Ovary (tissue), 7 donors: ENCODE measurements at regions not wholly inside any gene's neighbourhood (a gene's known extent, or its start where the extent isn't known, plus 50 kb on each side); places are given as distances from the start of the nearest gene placed in this dataset.

ENCODE experiments used
- DNase-seq, 5 donors: peaks; one replicate each; pipeline ENCODE4 v3.0.0-alpha.2; 2019 to 2020
- H3K27ac ChIP-seq, 2 donors: fragments of 200-600 bp; one replicate each; pipeline versions ENCODE4 v1.5.1 to v1.8.0; 2019 to 2022
- H3K27me3 ChIP-seq: fragments of 200-600 bp; one replicate; pipeline ENCODE4 v1.8.0; 2022
- H3K36me3 ChIP-seq: fragments of 200-600 bp; sonication (generic); one replicate; pipeline ENCODE4 v1.5.1; 2019
- H3K4me1 ChIP-seq: one replicate; pipeline ENCODE4 v1.8.1; 2013; ENCODE audit warnings: mild to moderate bottlenecking, moderate library complexity; ENCODE audit not compliant: insufficient read depth
- H3K4me3 ChIP-seq: fragments of 200-600 bp; sonication (generic); one replicate; pipeline ENCODE4 v1.5.1; 2017
- H3K9me3 ChIP-seq, 2 donors: fragments of 200-600 bp in 1 of 2; sonication (generic) in 1 of 2; one replicate each; pipeline versions ENCODE4 v1.5.1 to v1.8.1; 2013 to 2019; ENCODE audit warnings: mild to moderate bottlenecking in 1 of 2, moderate library complexity in 1 of 2
- CTCF ChIP-seq, 3 donors: fragments of 450-650 bp in 2 of 3; fragments of 200-600 bp in 1 of 3; IDR thresholded peaks; one replicate each; pipeline versions ENCODE4 v1.5.1 to v1.8.0; 2016 to 2022; ENCODE audit warnings: antibody characterized with exemption in 3 of 3, mild to moderate bottlenecking in 1 of 3
- EP300 ChIP-seq: sonication (generic); formaldehyde crosslinking; IDR thresholded peaks from one replicate; pipeline ENCODE4 v1.6.1; 2017; ENCODE audit warnings: antibody characterized with exemption
- POLR2A ChIP-seq: fragments of 450-650 bp; IDR thresholded peaks from one replicate; pipeline ENCODE4 v1.6.1; 2017; ENCODE audit warnings: antibody characterized with exemption, mild to moderate bottlenecking, moderate library complexity
- WGBS, 3 donors: extraction: QIAGEN DNeasy Blood & Tissue Kit in 1 of 3; methylation state at CpG; one replicate each; pipeline versions ENCODE4 v1.1.5 to v1.1.7; 2013 to 2017; 5-methylcytosine and 5-hydroxymethylcytosine counted together
- intact Hi-C, 4 donors: fragments of 100-400 bp; cut with DNase I; formaldehyde crosslinking; loops; one replicate each; pipeline versions ENCODE4 v1.11.0 to v1.15.1; 2022 to 2023
- donor health status: DM: no; HTN: no; CAD: no; lungs with moderate emphysema.
- donor health status: DM: no; HTN: no; CAD: no.
- donor health status: Bipolar disorder and iron deficiency.
- donor health status: DM: no; HTN: no; CAD: no.
- donor health status: DM: yes; HTN: yes; CAD: no.

- H3K4me3 ChIP-seq, result no peak overlapping the region
- H3K36me3 ChIP-seq, result no peaks in the 10 kb centered on the region
- DNase-seq, result no peak
- H3K27me3 ChIP-seq, result no peaks in the 10 kb centered on the region
- intact Hi-C loops, result no loop called here
- H3K9me3 ChIP-seq, result no peaks in the 10 kb centered on the region
- no peaks in the 10 kb centered on the region for H3K4me1 ChIP-seq
- WGBS, 3 donors, result 29 to 76% (median 65%) methylated on average over 1 of the region's 1 CpG
- H3K27ac ChIP-seq, result no peak overlapping the region
- no peak for TF ChIP-seq POLR2A
- no peak for TF ChIP-seq EP300
- TF ChIP-seq CTCF (IDR thresholded peaks at IDR 0.05), result no peak
Observed at GRCh38 chr6:137953761-137954160, 86.7 kb downstream of the TNFAIP3 start.

DNA sequence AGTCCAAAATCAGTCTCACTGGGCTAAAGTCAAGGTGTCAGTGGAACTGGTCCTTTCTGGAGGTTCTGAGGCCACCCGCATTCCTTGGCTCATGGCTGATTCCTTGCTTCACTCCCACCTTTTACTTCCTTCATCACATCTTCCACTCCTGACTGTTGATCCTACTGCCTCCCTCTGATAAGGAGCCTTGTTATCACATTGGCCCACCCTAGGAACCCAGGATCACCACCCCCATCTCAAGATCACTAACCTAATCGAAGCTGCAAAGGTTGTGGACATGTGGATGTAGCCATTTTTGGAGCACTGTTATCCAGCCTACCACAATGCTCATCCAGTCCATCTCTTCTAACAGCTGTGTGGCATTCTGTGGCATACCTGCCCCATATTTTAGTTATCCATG is 87.2 kb downstream of the TNFAIP3 start:
- no peak overlapping the region for H3K27ac ChIP-seq
- TF ChIP-seq CTCF (IDR thresholded peaks at IDR 0.05) (no peak), EP300 (no peak), POLR2A (no peak)
- no peak overlapping the region for H3K4me3 ChIP-seq
- H3K27me3 ChIP-seq, result no peaks in the 10 kb centered on the region
- 92 to 98% (median 95%) methylated on average over 2 of the region's 2 CpGs for WGBS, 3 donors
- H3K36me3 ChIP-seq, result no peaks in the 10 kb centered on the region
- no peak for DNase-seq
- intact Hi-C loops, result no loop called here
- no peaks in the 10 kb centered on the region for H3K4me1 ChIP-seq
- H3K9me3 ChIP-seq, result no peaks in the 10 kb centered on the region

DNA sequence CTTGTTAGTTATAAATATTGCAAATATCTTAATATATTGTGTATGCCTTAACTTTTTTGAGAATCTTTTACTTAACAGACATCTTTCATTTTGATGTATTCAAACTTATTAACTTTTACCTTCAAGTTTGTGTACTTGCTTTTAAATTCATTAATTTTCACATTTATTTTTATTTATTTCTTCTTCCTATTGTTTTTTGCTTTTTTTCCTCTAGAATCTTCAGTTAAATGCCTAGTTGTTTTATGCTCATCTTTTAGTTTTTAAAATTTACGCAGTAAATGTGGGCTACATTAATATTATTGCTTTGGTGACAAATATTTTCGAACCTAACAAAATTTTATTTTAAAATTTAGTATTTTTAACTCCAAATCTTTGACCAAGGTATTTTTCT is 89.0 kb downstream of the TNFAIP3 start:
- no peak for TF ChIP-seq CTCF (IDR thresholded peaks at IDR 0.05)
- TF ChIP-seq EP300, result no peak
- no peak for TF ChIP-seq POLR2A
- no peaks in the 10 kb centered on the region for H3K9me3 ChIP-seq
- 96 to 99% (median 97%) methylated on average over 2 of the region's 2 CpGs for WGBS, 3 donors
- H3K4me3 ChIP-seq, result no peak overlapping the region
- no peaks in the 10 kb centered on the region for H3K4me1 ChIP-seq
- no peak overlapping the region for H3K27ac ChIP-seq
- H3K27me3 ChIP-seq, result no peaks in the 10 kb centered on the region
- DNase-seq, result no peak
- H3K36me3 ChIP-seq, result no peaks in the 10 kb centered on the region
- intact Hi-C loops, result no loop called here

- WGBS, 3 donors, result 32 to 45% (median 44%) methylated on average over 2 of the region's 2 CpGs
Observed at GRCh38 chr6:137957471-137957870, 90.4 kb downstream of the TNFAIP3 start.

More at GRCh38 chr6:137957471-137957870, 90.4 kb downstream of the TNFAIP3 start:
- Histone ChIP-seq H3K27ac (no peak overlapping the region), H3K4me1 (no peaks in the 10 kb centered on the region), H3K9me3 (no peaks in the 10 kb centered on the region), H3K27me3 (no peaks in the 10 kb centered on the region), H3K36me3 (no peaks in the 10 kb centered on the region), H3K4me3 (no peak overlapping the region)
- intact Hi-C loops, result no loop called here
- no peak for TF ChIP-seq CTCF (IDR thresholded peaks at IDR 0.05)
- TF ChIP-seq EP300, result no peak
- no peak for TF ChIP-seq POLR2A
- DNase-seq, result no peak
